ENCODE measurements at regions not wholly inside any gene's neighbourhood (a gene's known extent, or its start where the extent isn't known, plus 50 kb on each side); places are given as distances from the start of the nearest gene placed in this dataset.

- no peak for TF ChIP-seq POLR2AphosphoS5 (IDR thresholded peaks at IDR 0.05; ENCODE audit: low read depth)
- H3K27ac ChIP-seq (replicated peaks) = no peak overlapping the region
- no peak for DNase-seq (ENCODE audit: low read depth in 1 of 2, low spot score in 1 of 2)
- H3K27me3 ChIP-seq (ENCODE audit: insufficient read depth, poor library complexity, severe bottlenecking) = no peaks in the 10 kb centered on the region
- H3K4me3 ChIP-seq (replicated peaks; ENCODE audit: insufficient read depth, low read length) = no peak overlapping the region
These were observed 140.9 kb upstream of the ROPN1 start for GRCh38 chr3:124132813-124133212.

DNA sequence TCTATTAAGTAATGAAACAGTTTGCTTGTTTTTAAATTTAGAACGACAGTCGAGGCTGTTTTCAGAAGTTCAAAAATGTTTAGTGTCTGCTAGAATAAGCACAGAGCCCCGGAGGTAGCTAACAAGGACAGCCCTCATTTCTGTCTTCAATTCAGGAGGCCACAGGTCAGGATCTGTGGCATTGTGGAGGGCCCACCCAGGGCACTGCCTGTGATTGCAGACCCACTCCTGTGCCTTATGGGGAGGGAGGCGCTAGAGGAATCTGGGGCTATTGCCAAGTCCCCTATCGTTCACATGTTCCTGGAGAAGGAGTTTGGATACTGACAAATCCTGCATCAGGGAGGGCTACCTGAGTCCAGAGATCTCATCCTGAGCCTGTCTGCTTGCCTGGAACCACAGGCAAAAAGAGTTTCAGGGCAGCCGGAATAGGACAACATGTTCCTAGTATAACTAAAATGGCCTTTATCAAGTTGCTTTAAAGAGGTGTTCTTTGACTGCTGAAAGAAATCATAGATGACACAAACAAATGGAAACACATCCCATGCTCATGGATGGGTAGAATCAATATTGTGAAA, 141.5 kb upstream of the ROPN1 start:
- no peak overlapping the region for H3K27ac ChIP-seq (replicated peaks)
- no peaks in the 10 kb centered on the region for H3K27me3 ChIP-seq (ENCODE audit: insufficient read depth, poor library complexity, severe bottlenecking)
- TF ChIP-seq POLR2AphosphoS5 (IDR thresholded peaks at IDR 0.05; ENCODE audit: low read depth) = no peak
- TF ChIP-seq, protein P1, sequence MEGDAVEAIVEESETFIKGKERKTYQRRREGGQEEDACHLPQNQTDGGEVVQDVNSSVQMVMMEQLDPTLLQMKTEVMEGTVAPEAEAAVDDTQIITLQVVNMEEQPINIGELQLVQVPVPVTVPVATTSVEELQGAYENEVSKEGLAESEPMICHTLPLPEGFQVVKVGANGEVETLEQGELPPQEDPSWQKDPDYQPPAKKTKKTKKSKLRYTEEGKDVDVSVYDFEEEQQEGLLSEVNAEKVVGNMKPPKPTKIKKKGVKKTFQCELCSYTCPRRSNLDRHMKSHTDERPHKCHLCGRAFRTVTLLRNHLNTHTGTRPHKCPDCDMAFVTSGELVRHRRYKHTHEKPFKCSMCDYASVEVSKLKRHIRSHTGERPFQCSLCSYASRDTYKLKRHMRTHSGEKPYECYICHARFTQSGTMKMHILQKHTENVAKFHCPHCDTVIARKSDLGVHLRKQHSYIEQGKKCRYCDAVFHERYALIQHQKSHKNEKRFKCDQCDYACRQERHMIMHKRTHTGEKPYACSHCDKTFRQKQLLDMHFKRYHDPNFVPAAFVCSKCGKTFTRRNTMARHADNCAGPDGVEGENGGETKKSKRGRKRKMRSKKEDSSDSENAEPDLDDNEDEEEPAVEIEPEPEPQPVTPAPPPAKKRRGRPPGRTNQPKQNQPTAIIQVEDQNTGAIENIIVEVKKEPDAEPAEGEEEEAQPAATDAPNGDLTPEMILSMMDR (IDR thresholded peaks at IDR 0.05; ENCODE audit: insufficient read depth, low read length) = no peak
- TF ChIP-seq GABPA (IDR thresholded peaks at IDR 0.05; ENCODE audit: low read depth) = no peak
- TF ChIP-seq, protein P2, sequence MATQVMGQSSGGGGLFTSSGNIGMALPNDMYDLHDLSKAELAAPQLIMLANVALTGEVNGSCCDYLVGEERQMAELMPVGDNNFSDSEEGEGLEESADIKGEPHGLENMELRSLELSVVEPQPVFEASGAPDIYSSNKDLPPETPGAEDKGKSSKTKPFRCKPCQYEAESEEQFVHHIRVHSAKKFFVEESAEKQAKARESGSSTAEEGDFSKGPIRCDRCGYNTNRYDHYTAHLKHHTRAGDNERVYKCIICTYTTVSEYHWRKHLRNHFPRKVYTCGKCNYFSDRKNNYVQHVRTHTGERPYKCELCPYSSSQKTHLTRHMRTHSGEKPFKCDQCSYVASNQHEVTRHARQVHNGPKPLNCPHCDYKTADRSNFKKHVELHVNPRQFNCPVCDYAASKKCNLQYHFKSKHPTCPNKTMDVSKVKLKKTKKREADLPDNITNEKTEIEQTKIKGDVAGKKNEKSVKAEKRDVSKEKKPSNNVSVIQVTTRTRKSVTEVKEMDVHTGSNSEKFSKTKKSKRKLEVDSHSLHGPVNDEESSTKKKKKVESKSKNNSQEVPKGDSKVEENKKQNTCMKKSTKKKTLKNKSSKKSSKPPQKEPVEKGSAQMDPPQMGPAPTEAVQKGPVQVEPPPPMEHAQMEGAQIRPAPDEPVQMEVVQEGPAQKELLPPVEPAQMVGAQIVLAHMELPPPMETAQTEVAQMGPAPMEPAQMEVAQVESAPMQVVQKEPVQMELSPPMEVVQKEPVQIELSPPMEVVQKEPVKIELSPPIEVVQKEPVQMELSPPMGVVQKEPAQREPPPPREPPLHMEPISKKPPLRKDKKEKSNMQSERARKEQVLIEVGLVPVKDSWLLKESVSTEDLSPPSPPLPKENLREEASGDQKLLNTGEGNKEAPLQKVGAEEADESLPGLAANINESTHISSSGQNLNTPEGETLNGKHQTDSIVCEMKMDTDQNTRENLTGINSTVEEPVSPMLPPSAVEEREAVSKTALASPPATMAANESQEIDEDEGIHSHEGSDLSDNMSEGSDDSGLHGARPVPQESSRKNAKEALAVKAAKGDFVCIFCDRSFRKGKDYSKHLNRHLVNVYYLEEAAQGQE (IDR thresholded peaks at IDR 0.05; ENCODE audit: insufficient replicate concordance, low read depth) = no peak
- TF ChIP-seq SPI1 (IDR thresholded peaks at IDR 0.05; ENCODE audit: borderline replicate concordance, low read depth) = no peak
- DNase-seq (ENCODE audit: low read depth in 1 of 2, low spot score in 1 of 2) = no peak
- no peak overlapping the region for H3K4me3 ChIP-seq (replicated peaks; ENCODE audit: insufficient read depth, low read length)

DNA sequence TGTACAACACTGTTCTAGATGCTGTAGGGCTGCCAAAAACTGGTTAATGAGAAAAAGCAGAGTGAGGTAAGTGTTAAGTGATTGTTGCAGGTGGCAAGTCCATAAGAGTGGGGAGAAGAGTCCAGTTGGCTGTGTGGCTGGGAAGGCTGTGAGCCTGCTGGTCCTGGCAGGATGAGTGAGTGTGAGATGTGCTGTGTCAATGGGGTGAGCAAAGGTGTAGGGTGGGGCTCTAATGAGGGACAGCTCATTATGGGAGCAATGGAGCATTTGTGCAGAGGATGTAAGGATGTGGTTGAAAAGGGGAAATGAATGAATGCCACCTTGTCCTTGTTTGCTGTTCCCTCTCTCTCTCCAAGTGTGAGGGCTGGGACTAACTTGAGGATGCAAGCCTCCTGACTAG, 145.3 kb upstream of the ROPN1 start:
- no peak for DNase-seq (ENCODE audit: low read depth in 1 of 2, low spot score in 1 of 2)
- Histone ChIP-seq H3K27ac (replicated peaks) (no peak overlapping the region), H3K4me3 (replicated peaks; ENCODE audit: insufficient read depth, low read length) (no peak overlapping the region), H3K27me3 (ENCODE audit: insufficient read depth, poor library complexity, severe bottlenecking) (no peaks in the 10 kb centered on the region)
- TF ChIP-seq, protein P1 (IDR thresholded peaks at IDR 0.05; ENCODE audit: insufficient read depth, low read length) = no peak
- TF ChIP-seq, protein P2 (IDR thresholded peaks at IDR 0.05; ENCODE audit: insufficient replicate concordance, low read depth) = no peak
- TF ChIP-seq GABPA (IDR thresholded peaks at IDR 0.05; ENCODE audit: low read depth) (no peak), SPI1 (IDR thresholded peaks at IDR 0.05; ENCODE audit: borderline replicate concordance, low read depth) (no peak), POLR2AphosphoS5 (IDR thresholded peaks at IDR 0.05; ENCODE audit: low read depth) (no peak)

- H3K27ac ChIP-seq (replicated peaks) = no peak overlapping the region
- no peaks in the 10 kb centered on the region for H3K27me3 ChIP-seq (ENCODE audit: insufficient read depth, poor library complexity, severe bottlenecking)
- DNase-seq (ENCODE audit: low read depth in 1 of 2, low spot score in 1 of 2) = no peak
- TF ChIP-seq, protein P2 (IDR thresholded peaks at IDR 0.05; ENCODE audit: insufficient replicate concordance, low read depth) = no peak
- TF ChIP-seq GABPA (IDR thresholded peaks at IDR 0.05; ENCODE audit: low read depth) (no peak), POLR2AphosphoS5 (IDR thresholded peaks at IDR 0.05; ENCODE audit: low read depth) (no peak), SPI1 (IDR thresholded peaks at IDR 0.05; ENCODE audit: borderline replicate concordance, low read depth) (no peak)
- TF ChIP-seq, protein P1 (IDR thresholded peaks at IDR 0.05; ENCODE audit: insufficient read depth, low read length) = no peak
- no peak overlapping the region for H3K4me3 ChIP-seq (replicated peaks; ENCODE audit: insufficient read depth, low read length)
These were observed 146.2 kb upstream of the ROPN1 start for GRCh38 chr3:124138148-124138547.
